ENCODE measurements at regions not wholly inside any gene's neighbourhood (a gene's known extent, or its start where the extent isn't known, plus 50 kb on each side); places are given as distances from the start of the nearest gene placed in this dataset.

DNA sequence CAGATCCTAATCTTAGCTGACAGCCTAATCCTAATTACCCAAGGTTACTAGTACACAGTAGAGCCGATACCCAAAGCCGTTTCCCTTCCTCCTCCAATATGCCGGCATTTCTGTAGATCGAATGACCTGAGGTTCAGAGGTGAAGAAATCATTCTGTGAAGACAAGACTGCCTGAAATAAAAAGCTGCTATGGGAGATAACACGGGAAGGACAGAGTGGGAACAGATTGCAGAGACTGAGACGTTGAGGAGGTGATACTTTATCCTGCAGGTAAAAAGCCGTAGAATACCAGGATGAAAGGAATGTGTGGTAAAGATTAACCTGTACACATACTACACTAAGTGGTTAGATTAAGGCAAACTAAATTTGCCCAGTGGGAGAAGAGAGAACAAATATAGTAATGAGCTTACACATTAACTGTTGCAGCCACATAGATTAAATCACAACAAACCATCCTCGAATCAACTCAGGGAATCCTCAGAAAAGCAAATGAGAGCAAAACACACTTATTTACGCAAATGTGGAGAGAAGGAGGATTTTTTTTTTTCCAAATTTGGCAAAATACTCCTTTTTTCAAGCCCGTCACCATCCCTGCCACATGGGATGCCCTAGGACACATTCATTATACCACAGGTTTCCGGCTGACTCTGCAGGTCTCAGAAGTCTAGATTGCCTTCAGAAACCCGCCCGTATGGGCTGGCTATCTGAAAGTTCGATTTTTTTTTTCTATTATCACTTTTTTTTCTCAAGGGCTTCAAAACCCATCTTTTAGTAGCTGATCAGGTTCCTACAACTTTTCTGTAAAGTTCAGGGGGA lies 188.0 kb downstream of the TTC8 start:
- TF ChIP-seq, protein P1, sequence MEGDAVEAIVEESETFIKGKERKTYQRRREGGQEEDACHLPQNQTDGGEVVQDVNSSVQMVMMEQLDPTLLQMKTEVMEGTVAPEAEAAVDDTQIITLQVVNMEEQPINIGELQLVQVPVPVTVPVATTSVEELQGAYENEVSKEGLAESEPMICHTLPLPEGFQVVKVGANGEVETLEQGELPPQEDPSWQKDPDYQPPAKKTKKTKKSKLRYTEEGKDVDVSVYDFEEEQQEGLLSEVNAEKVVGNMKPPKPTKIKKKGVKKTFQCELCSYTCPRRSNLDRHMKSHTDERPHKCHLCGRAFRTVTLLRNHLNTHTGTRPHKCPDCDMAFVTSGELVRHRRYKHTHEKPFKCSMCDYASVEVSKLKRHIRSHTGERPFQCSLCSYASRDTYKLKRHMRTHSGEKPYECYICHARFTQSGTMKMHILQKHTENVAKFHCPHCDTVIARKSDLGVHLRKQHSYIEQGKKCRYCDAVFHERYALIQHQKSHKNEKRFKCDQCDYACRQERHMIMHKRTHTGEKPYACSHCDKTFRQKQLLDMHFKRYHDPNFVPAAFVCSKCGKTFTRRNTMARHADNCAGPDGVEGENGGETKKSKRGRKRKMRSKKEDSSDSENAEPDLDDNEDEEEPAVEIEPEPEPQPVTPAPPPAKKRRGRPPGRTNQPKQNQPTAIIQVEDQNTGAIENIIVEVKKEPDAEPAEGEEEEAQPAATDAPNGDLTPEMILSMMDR (conservative IDR thresholded peaks at IDR 0.05; ENCODE audit: low read length): no peak
- TF ChIP-seq EZH2phosphoT487 (IDR thresholded peaks at IDR 0.05; ENCODE audit: borderline replicate concordance, low read depth, low read length): no peak
